ENCODE measurements at regions not wholly inside any gene's neighbourhood (a gene's known extent, or its start where the extent isn't known, plus 50 kb on each side); places are given as distances from the start of the nearest gene placed in this dataset.

DNA sequence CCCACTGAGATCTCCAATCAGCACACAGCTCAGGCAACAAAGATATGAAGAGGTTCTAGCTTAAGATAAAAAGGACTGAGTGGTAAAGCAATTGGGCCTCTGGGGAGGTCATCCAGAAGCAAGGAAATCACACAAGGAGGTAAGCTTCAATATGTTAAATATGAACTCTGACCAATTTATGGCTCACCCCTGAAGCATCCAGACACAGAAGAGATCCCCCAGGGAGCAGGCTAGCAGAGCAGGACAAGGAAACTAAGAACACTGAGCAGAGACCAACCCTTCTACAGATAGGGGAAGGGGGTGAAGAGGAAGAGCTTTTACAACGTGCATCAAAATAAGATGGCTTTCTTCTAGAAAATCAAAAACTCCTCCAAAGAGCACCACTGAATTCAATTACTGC, 616.2 kb downstream of the DNAH5 start:
- DNase-seq, result no peak

DNA sequence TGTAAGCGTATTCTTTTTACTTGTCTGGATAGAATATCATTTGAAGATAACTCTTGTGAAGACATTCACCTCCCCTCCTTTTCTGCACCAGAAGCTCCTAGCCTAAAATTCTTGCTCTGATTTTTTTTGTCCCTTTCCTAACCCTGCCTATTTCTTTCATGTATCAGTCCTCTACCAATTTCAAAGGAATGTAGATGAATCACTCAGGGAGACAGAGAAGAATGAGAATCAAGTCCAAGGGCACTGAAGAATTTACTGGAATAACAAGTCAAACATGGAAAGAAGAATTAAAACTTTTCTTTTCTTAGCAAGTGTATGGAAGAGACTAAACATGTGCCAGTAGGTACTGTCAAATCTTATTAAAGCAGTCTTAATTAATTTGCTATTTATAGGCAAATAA, 618.7 kb downstream of the DNAH5 start:
- no peak for DNase-seq

DNA sequence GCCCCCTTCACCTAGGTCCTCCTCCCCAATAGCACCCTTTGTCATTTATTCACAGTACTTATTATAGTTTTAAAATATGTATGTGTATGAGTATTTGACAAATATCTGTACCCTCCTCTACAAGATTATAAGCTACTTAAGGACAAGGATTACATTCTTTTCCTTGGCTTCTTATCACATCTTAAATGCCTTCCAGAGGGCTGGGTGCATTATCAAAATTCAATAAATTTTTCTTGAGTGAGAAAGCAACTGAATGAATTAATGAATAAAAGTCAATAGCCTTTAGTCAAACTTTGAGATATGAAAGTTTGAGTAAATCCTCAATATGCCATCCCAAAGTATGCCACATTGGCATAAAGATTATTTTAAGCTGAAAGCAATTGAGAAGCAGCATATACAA, 621.7 kb downstream of the DNAH5 start:
- no peak for DNase-seq

DNA sequence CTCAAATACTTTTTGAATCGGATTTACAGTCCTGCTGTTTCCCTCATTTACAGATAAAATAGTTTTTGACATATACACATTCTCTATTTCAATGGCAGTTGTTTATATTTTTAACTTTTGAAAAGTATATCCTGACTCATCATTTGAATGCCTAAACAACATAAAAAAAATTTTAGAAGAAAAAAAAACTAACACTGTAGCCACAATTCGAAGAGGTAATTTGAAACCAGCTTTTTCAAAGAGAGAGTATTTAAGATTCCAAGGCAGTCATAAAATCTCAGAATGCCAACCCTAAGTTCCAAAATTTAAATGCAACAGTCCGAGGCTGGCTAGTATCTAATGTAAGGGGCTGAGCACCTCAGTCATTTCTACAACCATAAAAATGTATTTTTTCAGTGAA, 626.8 kb downstream of the DNAH5 start:
- DNase-seq, result no peak

DNA sequence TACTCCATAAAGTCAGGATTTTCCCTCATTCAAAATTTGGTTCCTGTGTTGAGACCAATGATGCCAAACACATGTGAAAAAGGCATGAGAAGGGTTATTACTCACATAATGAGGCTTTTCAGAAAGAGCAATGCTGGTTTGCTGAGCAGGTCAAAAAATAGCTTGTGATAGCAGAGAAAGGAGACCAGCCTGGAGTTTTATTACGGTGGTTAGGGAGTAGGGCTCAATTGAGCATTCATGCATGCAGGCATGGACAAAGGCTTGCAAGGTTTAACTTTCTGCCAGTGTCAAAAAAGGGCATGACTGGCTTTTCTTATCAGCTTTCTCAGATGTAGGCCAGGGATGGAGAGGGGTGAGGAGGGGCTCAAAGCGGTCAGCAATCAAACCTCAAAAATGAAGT, 628.3 kb downstream of the DNAH5 start:
- DNase-seq, result no peak

DNA sequence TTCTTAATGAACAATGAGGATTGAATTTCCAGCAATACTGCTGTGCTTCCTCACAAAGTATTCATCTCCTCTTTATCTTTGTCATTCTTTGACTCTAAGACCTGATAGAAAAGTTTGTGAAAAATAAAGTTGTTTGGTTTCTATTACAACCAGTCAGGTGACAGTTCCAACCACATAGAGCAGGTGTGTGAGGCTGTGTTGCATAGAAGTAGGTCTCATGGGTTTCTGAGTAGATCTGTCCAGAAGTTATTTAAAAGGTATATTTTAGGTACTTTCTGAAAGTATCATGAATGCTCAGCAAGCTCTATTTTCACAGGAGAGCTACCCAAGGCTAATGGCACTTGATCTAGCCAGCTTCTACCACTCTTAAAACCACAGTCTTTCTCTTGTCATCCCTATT, 637.0 kb downstream of the DNAH5 start:
- no peak for DNase-seq

DNA sequence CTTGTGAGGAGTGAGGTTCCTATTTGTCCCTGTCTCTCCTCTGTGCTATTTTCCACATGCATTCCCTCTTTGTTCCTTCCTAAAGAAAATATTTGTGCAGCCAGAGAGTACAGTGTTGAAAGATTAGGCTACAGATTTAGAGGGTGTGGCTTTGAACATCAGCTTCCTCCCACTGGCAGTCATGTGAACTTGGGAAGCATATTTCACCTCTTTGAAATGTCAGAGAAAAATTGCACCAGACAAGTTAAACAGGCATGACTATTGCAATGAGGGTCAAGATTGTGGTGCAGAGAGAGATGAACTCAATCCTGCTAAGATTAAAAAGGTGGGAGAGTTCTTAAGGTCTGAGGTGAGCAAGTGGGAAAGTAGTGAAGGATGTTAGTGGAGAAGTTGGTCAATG, 641.0 kb downstream of the DNAH5 start:
- no peak for DNase-seq

DNA sequence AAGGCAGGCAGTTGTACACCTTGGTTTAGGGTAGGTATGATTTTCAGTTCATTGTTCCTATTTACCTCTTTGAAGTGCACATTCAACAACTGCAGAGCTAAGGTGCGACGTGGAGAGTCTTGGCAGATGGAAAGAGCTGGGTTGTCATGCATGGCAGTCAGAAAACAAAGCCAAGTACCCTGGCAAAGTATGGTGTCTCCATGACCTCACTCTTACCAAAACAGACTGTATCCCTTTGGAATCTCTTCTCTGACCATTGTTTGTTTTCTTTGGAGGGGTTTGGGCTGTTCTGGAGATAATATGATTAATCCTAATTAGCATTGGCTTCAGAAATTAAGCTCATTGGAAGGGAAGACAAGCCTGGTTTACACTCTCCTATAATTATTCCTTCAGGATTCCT, 665.7 kb downstream of the DNAH5 start:
- DNase-seq, result no peak

DNA sequence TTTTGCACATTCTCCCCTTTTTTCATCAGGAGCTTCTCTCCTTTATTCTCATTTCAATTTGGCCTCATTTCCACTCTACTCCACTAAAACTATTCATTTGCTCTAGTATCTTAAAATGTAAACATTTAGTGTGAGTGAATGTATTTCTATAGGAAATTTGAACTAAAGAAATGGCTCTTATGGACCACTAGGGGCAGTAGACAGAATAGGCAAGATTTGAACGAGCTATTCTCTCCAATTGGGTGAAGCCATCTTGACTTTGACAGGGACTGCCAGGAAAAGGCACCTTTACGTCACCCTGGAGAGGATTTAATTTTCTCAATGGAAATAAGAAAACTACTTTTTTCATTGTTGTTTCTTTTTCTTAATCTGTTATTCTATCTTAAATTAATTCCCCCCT, 666.3 kb downstream of the DNAH5 start:
- no peak for DNase-seq

DNA sequence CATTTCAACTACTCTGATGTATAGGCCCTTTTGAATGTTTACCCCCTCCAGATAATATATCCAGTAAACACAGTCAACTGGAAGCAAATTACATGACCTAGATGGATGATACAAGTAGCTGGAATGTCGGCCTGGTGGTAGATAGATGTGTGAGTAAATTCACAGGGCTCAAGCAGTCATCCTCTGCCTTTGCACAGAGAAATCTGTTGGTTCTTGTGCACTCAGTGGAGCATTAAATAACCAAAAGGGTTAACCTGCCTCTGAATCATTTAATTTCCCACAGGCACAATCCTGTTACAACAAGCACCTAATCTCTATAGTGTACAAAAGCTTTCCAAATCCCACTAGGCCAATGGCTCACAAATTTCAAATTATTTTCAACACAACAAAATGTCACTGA, 668.3 kb downstream of the DNAH5 start:
- DNase-seq, result no peak

DNA sequence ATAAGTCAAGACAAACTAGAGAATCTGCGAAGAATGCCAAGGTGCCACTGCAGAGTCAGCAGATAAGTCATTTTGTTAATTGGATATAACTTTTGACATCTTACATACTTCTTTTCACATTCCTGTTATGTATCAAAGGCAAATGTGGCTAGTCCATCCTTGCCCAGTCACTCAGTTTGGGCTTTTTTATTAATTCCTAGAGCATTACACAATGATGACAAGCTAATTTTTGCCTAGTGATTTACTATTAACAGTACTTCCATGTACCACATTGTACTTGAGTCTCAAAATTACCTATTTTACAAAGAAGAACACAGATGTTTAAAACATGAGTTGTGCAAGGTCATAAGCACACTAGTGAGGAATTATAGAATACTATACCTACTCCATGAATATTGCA, 680.8 kb downstream of the DNAH5 start:
- no peak for DNase-seq

DNA sequence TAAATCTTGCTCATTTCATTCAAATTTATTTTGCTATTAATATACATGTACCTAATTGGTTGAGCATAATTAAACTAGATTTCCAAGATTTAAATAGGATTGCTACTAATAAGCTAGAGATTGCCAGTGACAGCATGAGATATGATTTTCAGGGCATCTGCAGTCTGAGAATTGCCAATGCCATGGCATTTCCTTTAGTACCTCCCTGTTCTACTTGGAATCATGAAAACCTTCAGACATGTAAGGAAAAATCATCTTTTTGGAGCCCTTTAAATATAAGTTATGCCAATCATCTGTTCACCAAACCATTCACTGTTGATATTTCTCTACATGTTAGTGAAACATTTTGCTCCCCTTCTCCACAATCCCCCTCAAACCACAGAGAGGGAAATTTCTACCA, 691.4 kb downstream of the DNAH5 start:
- DNase-seq, result no peak

DNA sequence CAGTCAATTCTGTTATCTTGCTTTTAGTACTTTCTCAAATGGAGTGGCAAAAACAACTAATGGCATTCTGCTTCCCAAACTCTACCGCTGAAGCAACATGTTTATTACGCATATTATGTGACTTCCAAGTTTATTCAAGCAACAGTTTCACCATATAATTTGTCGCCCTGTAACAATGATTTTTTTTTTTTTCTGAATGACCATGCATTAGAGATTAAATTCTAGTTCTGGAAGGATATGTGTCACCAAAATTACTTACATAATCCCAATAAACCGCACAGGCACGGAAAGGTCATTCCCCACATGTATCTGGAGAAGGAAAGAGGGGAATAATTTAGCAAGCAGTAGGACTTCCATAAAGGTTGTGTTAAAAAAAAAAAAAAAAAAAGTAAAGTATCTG, 691.8 kb downstream of the DNAH5 start:
- no peak for DNase-seq

DNA sequence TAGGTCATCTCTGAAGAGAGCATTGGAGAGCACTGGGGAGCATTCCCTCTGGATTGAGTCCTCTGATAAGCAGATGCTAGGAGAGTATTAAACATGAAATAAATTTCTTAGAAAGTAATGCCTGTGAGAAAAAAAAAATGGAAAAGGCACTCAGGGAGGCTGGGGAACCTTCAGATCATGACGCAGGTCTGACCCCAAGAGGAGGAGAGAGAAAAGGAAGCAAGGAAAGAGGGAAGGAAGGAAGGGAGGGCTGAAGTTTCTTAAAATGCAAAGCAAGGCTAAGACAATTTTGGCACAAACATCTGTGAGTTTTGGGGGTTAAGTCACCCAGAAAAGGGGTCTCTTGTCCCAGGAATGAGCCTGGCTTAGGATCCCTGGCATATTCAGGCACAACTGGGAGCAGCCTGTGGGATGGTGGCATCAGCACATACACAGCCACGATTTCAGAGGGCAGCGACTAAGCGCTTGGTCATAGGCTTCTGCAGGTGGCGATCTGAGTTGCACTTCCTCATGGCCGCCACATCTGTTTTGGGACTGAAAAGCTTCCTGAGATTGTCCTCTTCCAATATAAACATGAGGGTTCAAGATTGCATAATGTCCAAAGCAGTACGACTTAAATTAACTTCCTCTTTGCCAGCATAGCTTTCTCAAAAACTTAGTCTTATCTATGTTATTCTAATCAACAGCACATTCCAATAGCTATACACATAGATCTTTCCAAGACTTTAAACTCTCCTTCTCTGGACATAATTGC, 692.7 kb downstream of the DNAH5 start:
- DNase-seq, result no peak

DNA sequence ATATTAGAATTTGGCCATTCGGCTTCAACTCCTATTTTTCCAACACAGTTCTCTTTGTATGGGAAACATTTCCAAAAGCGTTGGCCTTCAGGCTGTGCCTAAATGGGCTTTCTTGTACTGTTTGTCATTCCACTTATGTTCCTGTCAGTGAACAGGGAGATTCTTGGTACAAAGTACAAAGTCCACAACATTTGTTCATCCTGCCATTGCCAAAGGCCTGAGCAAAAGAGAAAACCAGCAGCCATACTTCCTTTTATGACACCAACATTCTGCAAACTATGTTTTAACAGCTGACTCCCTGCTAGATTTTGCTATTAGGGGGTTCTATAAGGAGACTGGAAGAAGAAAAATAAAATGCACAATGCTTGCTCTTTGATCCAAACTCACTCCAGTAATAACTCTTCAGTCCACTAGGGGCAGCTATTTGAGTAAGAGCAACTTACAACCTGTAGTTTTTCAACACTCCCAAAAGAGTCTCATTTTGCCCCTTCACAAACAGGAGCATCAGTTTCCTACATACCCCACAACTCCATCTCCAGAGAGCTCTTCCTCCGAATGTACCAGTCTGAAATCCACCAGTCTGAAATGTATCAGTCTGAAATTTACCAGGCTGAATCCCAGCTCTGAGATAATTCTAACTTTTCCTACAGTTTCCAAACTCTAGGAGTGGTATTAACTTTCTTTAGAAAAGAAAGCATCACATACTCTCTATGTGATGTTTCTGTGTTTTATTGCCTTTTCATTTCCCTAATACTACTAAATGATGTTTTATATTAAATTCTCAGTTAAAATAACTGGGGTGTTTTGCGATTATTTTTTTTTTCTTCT, 693.8 kb downstream of the DNAH5 start:
- DNase-seq, result no peak

DNA sequence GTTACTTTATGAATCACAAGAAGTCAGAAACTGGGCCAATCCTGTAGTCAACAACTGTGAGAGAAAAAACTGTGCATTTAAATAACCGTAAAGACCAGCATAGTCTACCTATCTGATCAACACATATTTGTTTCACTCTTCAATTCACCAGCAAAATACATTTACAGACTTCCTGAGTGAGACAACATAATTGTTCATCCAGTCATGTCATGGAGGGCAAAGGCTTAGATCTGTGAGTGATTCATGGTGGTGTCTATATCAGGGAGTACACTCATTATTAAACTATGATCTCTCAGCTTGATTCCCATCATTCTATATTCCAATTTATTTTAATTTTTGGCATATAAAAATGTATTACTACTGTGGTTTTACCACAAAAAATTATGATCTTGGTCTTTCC, 694.6 kb downstream of the DNAH5 start:
- no peak for DNase-seq

DNA sequence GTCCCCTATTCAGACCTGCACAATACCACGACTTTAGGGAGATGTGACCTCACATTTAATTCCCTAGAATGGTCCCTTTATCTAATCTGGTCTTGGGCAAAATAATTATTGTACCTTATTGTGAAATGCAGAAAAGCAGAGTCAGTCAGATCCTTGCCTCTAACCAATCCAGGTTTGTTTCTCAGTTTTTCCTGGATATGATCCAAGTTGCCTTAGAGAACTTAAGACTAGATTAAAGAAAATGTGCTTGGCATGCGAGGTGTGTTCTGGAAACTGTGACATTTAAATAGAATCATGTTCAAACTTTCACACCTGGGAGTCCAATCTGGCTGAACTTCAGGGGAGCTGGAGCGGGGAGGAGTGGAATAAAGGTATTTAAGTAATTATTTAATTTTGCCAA, 696.2 kb downstream of the DNAH5 start:
- DNase-seq, result no peak

DNA sequence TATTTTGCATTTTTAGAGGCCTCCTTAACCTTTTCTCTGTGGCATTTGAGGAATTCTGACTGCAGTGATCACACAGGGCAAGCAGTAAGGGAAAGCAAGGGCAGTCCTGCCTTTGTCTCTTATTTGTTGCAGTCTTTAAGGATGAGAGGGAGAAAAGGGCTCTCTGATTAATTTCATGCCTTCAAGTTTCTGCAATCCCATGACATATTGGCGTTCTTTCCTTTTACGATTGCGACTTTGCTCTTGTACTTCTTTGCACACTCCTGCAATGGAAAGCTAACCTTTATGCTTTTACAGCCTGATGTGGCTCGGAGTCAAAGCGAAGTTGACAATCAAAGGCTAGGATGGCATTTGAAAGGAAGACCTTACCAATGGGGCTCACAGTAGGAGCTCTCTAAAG, 698.4 kb downstream of the DNAH5 start:
- no peak for DNase-seq

DNA sequence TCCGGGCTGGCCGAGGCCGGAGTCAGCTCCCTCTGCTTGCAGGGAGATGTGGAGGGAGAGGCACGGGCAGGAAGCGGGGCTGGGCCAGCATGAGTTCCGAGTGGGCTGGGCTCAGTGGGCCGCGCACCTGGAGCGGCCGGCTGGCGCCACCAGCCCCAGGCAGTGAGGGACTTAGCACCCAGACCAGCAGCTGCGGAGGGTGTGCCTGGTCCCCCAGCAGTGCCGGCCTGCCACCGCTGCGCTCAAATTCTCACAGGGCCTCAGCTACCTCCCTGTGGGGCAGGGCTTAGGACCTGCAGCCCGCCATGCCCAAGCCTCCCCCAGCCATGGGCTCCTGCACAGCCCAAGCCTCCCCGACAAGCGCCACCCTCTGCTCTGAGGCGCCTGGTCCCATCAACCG, 700.3 kb downstream of the DNAH5 start:
- DNase-seq, result no peak

DNA sequence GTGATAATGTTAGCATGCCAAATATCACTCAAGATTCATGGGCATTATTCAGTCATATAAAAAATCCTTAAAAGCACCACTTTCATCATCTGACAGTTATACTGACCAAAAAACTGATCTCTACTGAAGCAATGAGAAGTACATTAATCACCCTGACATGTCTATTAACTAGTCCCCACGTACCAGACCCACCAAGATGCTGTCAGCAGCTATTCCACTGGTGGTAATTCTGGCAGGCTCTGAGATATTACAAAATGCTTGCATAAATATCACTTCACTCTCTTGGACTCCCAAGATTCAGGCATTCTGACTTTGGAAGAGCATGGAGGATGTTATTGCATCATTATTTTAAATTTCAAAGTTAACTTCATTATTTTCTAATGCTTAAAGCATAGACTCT, 717.0 kb downstream of the DNAH5 start:
- no peak for DNase-seq

DNA sequence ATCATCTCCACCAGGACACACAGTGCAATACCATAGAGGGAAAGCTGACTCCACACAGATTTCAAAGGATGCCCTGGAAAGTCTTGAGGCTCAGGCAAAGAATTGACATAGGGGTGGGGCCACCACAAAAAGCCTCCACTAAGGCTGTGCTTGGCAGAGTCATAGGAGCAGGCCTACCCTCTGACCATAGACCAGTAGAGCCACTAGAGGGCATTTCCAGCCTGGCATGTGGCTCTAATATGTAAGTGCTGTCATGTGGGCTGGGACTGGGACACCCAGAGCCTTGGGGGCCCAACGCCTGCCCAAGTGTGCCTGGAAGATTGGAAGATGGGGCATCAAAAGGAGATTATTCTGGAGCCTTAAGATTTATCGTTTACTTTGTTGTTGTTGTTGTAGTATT, 726.0 kb downstream of the DNAH5 start:
- no peak for DNase-seq

DNA sequence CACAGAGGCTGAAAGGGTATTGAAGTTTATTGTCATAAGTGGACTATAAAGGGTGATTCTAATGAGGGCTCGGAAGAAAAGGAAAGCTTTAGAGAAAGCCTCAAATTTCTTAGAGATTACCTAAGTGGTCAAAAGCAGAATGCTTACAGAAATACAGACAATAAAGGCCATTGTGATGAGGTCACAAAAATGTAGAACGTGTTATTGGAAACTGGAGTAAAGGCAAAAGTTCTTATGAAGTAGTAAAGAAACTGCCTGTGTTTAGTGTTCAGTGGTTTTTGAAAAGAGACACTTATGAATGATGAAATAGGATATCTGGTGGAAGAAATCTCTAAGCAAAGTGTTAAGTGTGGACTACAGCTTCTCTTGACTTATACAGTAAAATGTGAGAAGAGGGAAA, 726.9 kb downstream of the DNAH5 start:
- no peak for DNase-seq

DNA sequence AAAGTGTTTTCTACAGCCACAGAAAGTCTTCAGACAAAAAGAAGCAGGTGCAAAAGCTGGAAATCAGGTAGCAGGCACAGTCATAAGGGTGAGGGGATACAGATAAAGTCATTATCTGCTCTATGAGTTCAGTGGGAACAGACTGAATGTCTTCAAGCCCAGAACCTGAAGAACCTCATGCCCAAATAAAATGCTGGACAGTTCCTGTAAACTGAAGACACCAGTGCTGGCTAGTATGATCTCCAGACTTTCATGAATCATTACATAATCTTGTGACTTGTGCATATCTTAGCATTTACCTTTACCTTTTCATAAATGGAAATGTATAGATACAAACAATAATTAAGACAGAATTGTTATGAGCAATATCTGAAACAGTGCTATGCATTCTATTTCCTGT, 728.7 kb downstream of the DNAH5 start:
- no peak for DNase-seq

DNA sequence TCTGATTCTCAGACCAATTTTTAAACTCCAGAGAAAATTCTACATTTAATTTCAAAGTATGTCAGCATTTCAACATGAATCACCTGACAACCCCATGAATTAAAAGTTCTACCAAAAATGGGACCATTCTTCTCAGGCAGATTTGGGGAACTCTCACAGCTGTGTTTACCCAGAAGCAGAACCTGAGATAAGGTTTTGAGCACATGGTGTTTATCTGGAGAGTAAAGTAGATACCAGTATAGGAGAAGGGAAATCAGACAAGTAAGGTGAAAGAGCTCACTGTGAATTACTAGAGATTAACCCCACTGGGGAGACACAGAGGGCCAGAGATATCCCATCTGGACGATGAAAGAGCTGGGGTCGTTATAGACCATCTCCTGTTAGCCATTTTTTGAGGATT, 729.1 kb downstream of the DNAH5 start:
- DNase-seq, result no peak

DNA sequence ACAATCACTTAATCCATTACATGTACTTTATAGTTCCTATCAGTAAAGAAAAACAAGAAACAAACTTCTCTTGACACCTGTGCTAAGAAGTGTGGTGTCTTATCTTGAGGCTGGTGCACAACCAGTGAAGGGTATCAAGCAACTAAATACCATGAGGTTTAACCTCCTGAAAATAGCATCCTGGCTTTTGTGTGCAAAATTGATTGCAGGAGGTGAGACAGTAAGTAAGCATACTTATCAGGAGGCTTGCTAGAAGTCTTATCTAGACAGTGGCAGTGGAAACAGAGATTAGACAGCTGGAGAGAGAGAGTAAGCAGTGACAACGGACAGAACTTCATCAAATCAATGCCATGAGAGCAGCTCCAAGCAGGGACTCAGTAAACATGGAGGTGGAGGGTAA, 730.3 kb downstream of the DNAH5 start:
- no peak for DNase-seq
